Naive B cell (primary cell): ENCODE measurements at regions not wholly inside any gene's neighbourhood (a gene's known extent, or its start where the extent isn't known, plus 50 kb on each side); places are given as distances from the start of the nearest gene placed in this dataset.

Experiments
- ATAC-seq, 2 donors: fragments of 150-1000 bp; cut with Tn5 transposase; 2 replicates each; pipeline ENCODE4 v1.10.0; 2021; ENCODE audit warnings: low read depth in 2 of 2, mild to moderate bottlenecking in 2 of 2, moderate library complexity in 2 of 2
- DNase-seq: peaks from one replicate; pipeline ENCODE4 v3.0.0; 2022
- H3K27ac Mint-ChIP-seq, 6 donors: one replicate each; pipeline ENCODE4 v1.8.0; 2020 to 2022; ENCODE audit warnings: mild to moderate bottlenecking in 6 of 6, mixed read lengths in 6 of 6, moderate library complexity in 5 of 6, inconsistent platforms in 2 of 6
- H3K27me3 Mint-ChIP-seq, 3 donors: one replicate each; pipeline ENCODE4 v1.8.0; 2021 to 2022; ENCODE audit warnings: mixed read lengths in 3 of 3, mild to moderate bottlenecking in 1 of 3
- H3K36me3 Mint-ChIP-seq, 2 donors: one replicate each; pipeline ENCODE4 v1.8.0; 2020 to 2022; ENCODE audit warnings: mixed read lengths in 2 of 2, inconsistent platforms in 1 of 2, mild to moderate bottlenecking in 1 of 2
- H3K4me1 Mint-ChIP-seq, 3 donors: one replicate each; pipeline ENCODE4 v1.8.0; 2020 to 2022; ENCODE audit warnings: mixed read lengths in 3 of 3, inconsistent platforms in 1 of 3, mild to moderate bottlenecking in 1 of 3, moderate library complexity in 1 of 3
- H3K4me3 Mint-ChIP-seq, 8 donors: one replicate each; pipeline ENCODE4 v1.8.0; 2020 to 2022; ENCODE audit warnings: mild to moderate bottlenecking in 8 of 8, mixed read lengths in 8 of 8, moderate library complexity in 8 of 8, inconsistent platforms in 2 of 8
- H3K9me3 Mint-ChIP-seq, 7 donors: one replicate each; pipeline ENCODE4 v1.8.0; 2020 to 2022; ENCODE audit warnings: mixed read lengths in 7 of 7, mild to moderate bottlenecking in 5 of 7, inconsistent platforms in 2 of 7, moderate library complexity in 1 of 7

GRCh38 chr20:60863548-60863947, 388.5 kb upstream of the CDH4 start:
- Mint-ChIP-seq H3K4me1 (no peaks in the 10 kb centered on the region), H3K27ac (no peak overlapping the region), H3K4me3 (no peak overlapping the region), H3K36me3 (no peaks in the 10 kb centered on the region), H3K9me3 (peaks cover 0 to 6% (median 0%) of the 10 kb centered on the region in 7 donors), H3K27me3 (peaks cover 0 to 9% (median 0%) of the 10 kb centered on the region in 3 donors)
- ATAC-seq (no peak), DNase-seq (no peak)

- ATAC-seq (no peak), DNase-seq (no peak)
- no peaks in the 10 kb centered on the region for H3K4me1 Mint-ChIP-seq
- peaks cover 0 to 9% (median 0%) of the 10 kb centered on the region in 3 donors for H3K27me3 Mint-ChIP-seq
- H3K27ac Mint-ChIP-seq = no peak overlapping the region
- no peaks in the 10 kb centered on the region for H3K36me3 Mint-ChIP-seq
- no peak overlapping the region for H3K4me3 Mint-ChIP-seq
- peaks cover 0 to 6% (median 2%) of the 10 kb centered on the region in 7 donors for H3K9me3 Mint-ChIP-seq
Observed at GRCh38 chr20:60867589-60867988, 384.5 kb upstream of the CDH4 start.

DNA sequence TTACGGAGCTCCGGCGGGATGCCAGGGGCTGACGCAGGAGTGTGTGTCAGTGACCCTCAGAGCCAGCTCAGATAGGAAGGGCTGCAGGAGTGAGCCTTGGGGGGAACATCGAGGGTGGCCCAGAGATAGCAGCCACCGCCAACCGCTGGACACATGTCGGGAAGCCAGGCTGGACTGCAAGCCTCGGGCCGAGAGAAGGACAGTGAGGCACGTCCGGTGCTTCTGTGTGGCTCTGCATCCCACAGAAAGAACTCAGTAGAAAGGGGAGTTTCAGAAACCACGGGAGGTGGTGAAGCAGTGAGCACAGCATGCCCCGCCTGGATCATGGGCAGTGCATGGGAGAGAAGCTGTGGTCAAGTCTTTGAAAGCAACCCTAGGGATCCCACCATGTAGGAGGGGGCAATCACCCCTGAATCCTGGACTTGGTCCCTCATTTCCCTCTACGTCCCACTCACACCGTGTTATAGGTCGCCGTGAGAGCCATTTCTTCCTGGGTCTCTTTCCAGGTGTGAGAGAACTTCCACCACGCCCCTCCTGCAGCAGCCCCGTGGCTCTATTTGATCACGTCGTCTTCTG, 383.7 kb upstream of the CDH4 start:
- Mint-ChIP-seq H3K27me3 (peaks cover 0 to 5% (median 0%) of the 10 kb centered on the region in 3 donors), H3K9me3 (peaks cover 0 to 3% (median 2%) of the 10 kb centered on the region in 7 donors), H3K36me3 (no peaks in the 10 kb centered on the region), H3K4me1 (no peaks in the 10 kb centered on the region), H3K27ac (no peak overlapping the region), H3K4me3 (no peak overlapping the region)
- ATAC-seq (no peak), DNase-seq (no peak)

DNA sequence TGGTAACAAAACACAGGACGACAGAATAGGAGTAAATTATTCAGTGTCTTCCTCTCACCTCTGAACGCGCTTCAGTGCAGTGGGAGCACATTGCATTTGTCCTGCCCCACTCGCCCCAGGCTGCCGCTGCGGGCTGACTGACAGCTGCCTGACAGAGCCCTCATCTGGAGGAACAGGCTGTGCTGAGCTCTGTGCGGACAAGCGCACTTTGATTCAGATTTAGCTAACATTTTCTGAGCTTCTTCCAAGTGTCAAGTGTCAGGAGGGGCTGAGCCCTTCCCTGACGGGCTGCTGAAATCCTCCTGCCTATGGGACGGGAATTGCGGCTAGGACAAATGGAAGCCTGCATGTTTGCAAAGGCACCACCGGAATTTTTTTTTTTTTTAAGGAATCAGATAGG, 383.0 kb upstream of the CDH4 start:
- peaks cover 0 to 2% (median 0%) of the 10 kb centered on the region in 7 donors for H3K9me3 Mint-ChIP-seq
- H3K4me3 Mint-ChIP-seq = no peak overlapping the region
- DNase-seq (no peak), ATAC-seq (no peak)
- H3K27me3 Mint-ChIP-seq = no peaks in the 10 kb centered on the region
- H3K4me1 Mint-ChIP-seq = no peaks in the 10 kb centered on the region
- H3K36me3 Mint-ChIP-seq = no peaks in the 10 kb centered on the region
- H3K27ac Mint-ChIP-seq = no peak overlapping the region

DNA sequence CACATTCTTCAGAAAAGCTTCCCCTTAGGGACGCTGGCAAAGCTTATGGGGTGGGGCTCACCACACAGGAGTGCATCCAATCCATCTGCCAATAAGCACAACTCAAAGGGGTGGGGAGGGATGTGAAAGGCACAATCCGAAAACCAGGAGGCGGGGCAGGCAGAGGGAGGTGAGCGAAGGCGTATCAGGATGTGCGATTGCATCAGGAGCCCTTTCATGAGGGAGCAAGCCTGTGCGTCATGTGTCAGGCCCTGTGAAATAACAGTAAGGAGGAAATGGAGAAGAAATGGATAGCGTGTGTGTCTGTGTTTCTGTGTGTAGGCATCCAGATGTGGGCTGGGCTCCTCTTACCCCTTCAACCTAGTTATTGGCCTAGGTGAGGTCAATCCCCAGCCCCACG, 382.4 kb upstream of the CDH4 start:
- DNase-seq = no peak
- peaks cover 0 to 2% (median 0%) of the 10 kb centered on the region in 7 donors for H3K9me3 Mint-ChIP-seq
- no peak for ATAC-seq
- H3K27ac Mint-ChIP-seq = no peak overlapping the region
- no peaks in the 10 kb centered on the region for H3K36me3 Mint-ChIP-seq
- no peak overlapping the region for H3K4me3 Mint-ChIP-seq
- H3K27me3 Mint-ChIP-seq = no peaks in the 10 kb centered on the region
- H3K4me1 Mint-ChIP-seq = no peaks in the 10 kb centered on the region

DNA sequence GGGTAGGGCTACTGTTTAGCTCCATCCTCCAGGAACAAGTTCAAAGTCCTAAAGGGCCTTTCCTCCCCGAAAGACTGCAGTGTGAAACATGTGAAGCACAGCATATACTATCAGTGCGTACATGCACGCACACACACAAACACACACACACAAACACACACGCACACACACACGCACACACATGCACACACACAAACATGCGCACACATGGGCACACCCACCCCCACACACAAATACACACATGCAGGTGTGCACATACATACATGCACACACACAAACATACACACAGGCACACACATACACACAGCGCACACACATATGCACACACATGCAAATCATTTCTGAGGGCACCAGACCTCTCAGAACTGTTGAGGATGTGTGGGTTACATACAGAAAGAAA, 382.0 kb upstream of the CDH4 start:
- H3K9me3 Mint-ChIP-seq = peaks cover 0 to 2% (median 0%) of the 10 kb centered on the region in 7 donors
- H3K4me1 Mint-ChIP-seq = no peaks in the 10 kb centered on the region
- H3K27ac Mint-ChIP-seq = peak overlapping the region in 1 of 6 donors; percentile 3
- no peaks in the 10 kb centered on the region for H3K36me3 Mint-ChIP-seq
- DNase-seq (no peak), ATAC-seq (no peak)
- no peak overlapping the region for H3K4me3 Mint-ChIP-seq
- H3K27me3 Mint-ChIP-seq = no peaks in the 10 kb centered on the region

GRCh38 chr20:60872224-60872623, 379.8 kb upstream of the CDH4 start:
- ATAC-seq (no peak), DNase-seq (no peak)
- no peak overlapping the region for H3K27ac Mint-ChIP-seq
- no peak overlapping the region for H3K4me3 Mint-ChIP-seq
- no peaks in the 10 kb centered on the region for H3K27me3 Mint-ChIP-seq
- peaks cover 0 to 10% (median 0%) of the 10 kb centered on the region in 7 donors for H3K9me3 Mint-ChIP-seq
- no peaks in the 10 kb centered on the region for H3K36me3 Mint-ChIP-seq
- no peaks in the 10 kb centered on the region for H3K4me1 Mint-ChIP-seq

- Mint-ChIP-seq H3K4me1 (no peaks in the 10 kb centered on the region), H3K9me3 (peaks cover 0 to 17% (median 2%) of the 10 kb centered on the region in 7 donors), H3K27ac (no peak overlapping the region), H3K4me3 (no peak overlapping the region), H3K27me3 (no peaks in the 10 kb centered on the region), H3K36me3 (no peaks in the 10 kb centered on the region)
- ATAC-seq (no peak), DNase-seq (no peak)
Observed at GRCh38 chr20:60877071-60877857, 374.8 kb upstream of the CDH4 start.

GRCh38 chr20:60882836-60883235, 369.2 kb upstream of the CDH4 start:
- Mint-ChIP-seq H3K4me3 (no peak overlapping the region), H3K27me3 (peaks cover 0 to 8% (median 0%) of the 10 kb centered on the region in 3 donors), H3K36me3 (no peaks in the 10 kb centered on the region), H3K27ac (no peak overlapping the region), H3K4me1 (no peaks in the 10 kb centered on the region), H3K9me3 (peaks cover 0 to 5% (median 2%) of the 10 kb centered on the region in 7 donors)
- DNase-seq = no peak
- ATAC-seq = no peak

DNA sequence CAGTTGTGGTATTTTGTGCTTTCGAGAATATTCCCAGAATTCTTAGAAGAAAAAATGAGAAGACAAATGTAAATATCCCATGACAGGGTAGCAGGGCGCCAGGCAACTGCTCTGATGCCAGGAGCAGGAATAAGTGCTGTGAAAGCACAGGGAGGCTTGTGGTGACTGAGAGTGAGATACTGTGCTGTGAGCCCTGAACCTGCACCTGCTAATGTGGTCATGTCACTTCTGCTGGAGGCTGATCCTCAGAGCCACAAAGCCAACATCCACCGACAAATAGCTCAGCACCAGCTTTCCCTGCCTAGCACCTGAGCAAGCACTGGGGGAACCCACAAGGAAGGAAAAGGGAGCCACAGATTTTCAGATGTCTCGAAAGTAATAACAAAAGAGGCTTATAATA, 368.6 kb upstream of the CDH4 start:
- H3K4me3 Mint-ChIP-seq = no peak overlapping the region

DNA sequence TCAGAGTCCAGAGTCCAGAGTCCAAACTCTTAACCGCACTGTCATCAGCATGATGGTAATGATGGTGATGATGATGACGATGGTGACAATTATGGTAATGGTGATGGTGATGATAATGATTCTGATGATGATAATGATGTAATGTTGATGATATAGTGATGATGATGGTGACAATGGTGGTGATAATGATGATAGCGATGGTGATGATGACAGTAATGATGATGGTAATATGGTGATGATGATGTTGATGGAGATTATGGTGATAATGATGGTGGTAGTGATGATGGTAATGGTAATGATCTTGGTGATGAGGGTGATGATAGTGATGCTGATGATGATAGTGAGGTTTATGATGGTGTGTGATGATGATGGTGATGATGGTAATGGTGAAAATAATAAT, 367.8 kb upstream of the CDH4 start:
- Mint-ChIP-seq H3K4me1 (no peaks in the 10 kb centered on the region), H3K9me3 (peaks cover 0 to 5% (median 0%) of the 10 kb centered on the region in 7 donors), H3K27me3 (peaks cover 0 to 8% (median 0%) of the 10 kb centered on the region in 3 donors), H3K27ac (no peak overlapping the region), H3K36me3 (no peaks in the 10 kb centered on the region), H3K4me3 (no peak overlapping the region)
- no peak for ATAC-seq
- DNase-seq = no peak

More for the DNA sequence above, 368.6 kb upstream of the CDH4 start:
- Mint-ChIP-seq H3K27me3 (peaks cover 0 to 8% (median 0%) of the 10 kb centered on the region in 3 donors), H3K4me1 (no peaks in the 10 kb centered on the region), H3K36me3 (no peaks in the 10 kb centered on the region), H3K27ac (no peak overlapping the region), H3K9me3 (peaks cover 0 to 5% (median 1%) of the 10 kb centered on the region in 7 donors)
- DNase-seq = no peak
- no peak for ATAC-seq

DNA sequence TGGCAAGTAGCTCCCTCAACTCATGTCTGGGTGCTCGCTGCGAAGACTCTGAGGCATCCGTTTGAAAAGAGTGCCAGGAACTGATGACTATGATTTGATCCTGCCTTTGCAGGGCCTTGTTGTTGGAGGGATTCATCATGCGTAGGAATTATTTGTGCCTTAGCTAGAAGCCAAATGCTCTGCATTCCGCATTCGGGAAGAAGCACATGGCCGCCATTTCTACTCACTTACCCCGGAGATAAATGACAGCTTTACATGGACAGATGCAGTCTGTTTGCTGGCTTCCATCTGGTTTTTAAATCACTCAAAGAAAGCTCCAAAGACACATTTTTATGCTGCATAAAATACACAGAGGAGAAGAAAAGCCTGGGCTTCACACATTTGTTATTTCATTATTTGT, 363.3 kb upstream of the CDH4 start:
- Mint-ChIP-seq H3K4me1 (no peaks in the 10 kb centered on the region), H3K4me3 (no peak overlapping the region), H3K27ac (no peak overlapping the region), H3K36me3 (no peaks in the 10 kb centered on the region), H3K27me3 (no peaks in the 10 kb centered on the region), H3K9me3 (peaks cover 0 to 9% (median 2%) of the 10 kb centered on the region in 7 donors)
- no peak for DNase-seq
- no peak for ATAC-seq

DNA sequence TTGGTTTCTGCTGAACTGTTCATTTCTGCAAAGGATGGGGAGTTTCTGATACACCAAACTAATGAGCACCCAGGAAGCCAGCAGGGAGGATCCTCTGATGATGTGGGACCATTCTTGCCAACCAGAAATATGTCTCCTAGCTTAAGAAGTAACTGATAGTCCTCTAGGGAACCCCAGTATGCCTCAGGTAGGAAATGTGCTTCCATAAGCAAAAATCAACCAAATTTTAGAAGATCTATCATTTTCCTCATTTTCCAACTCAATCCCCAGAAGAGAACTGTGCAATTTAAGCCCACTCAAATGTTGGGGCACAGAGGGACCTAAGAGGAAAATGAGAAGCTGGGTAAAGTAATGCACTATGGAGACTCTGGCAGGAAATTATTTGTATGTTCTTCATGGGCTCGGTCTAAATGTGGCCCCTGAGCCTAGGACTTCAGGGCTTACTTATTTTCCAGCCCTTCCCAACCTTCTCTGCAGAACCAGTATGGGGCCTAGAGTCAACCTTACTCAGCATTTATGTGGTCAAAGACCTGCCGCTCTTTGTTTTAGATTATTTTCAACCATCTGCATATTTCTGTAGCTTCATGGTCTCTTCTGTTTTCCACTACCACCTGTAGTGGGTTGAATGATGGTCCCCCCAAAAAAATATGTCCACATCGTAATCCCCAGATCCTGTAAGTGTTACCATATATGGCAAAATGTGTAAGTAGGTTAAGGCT, 359.8 kb upstream of the CDH4 start:
- Mint-ChIP-seq H3K9me3 (peaks cover 0 to 9% (median 2%) of the 10 kb centered on the region in 7 donors), H3K36me3 (no peaks in the 10 kb centered on the region), H3K4me1 (no peaks in the 10 kb centered on the region), H3K27ac (no peak overlapping the region), H3K27me3 (no peaks in the 10 kb centered on the region), H3K4me3 (no peak overlapping the region)
- DNase-seq = no peak
- ATAC-seq = no peak

DNA sequence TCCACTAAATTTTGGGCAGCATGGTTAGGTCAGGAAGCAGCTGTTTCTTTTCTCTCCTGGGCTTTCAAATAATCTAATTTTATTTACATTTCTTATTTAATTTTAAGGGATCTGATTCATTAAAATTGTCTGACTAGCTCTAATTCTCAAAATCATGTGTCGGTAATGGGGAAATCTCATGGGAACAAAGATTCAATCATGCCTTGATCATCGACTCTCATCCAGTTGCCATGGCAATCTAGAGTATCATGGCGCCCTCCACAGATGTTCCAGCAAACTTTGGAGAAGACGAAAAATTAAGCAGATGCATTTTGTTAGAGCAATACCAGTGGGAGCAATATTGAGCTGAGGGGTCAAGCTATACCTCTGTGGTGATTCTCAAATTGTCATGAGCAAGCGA, 358.0 kb upstream of the CDH4 start:
- no peak overlapping the region for H3K27ac Mint-ChIP-seq
- H3K36me3 Mint-ChIP-seq = no peaks in the 10 kb centered on the region
- H3K9me3 Mint-ChIP-seq = peaks cover 0 to 9% (median 2%) of the 10 kb centered on the region in 7 donors
- H3K27me3 Mint-ChIP-seq = no peaks in the 10 kb centered on the region
- H3K4me3 Mint-ChIP-seq = no peak overlapping the region
- no peak for ATAC-seq
- DNase-seq = no peak
- no peaks in the 10 kb centered on the region for H3K4me1 Mint-ChIP-seq
